Panc1 (cell line): ENCODE measurements at regions not wholly inside any gene's neighbourhood (a gene's known extent, or its start where the extent isn't known, plus 50 kb on each side); places are given as distances from the start of the nearest gene placed in this dataset.

Experiments used
- CTCF ChIP-seq: fragments of 450-650 bp; IDR thresholded peaks from 2 replicates; pipeline ENCODE4 v1.5.1; 2017; ENCODE audit warnings: mild to moderate bottlenecking
- POLR2AphosphoS5 ChIP-seq: IDR thresholded peaks from 2 replicates; pipeline ENCODE4 v1.6.1; 2012; ENCODE audit warnings: mild to moderate bottlenecking, low read depth, low read length, moderate library complexity
- REST ChIP-seq, 2 experiments: IDR thresholded peaks; 2 replicates each; pipeline ENCODE4 v1.6.1; 2011 to 2012; ENCODE audit warnings: low read depth in 2 of 2, control low read depth in 1 of 2, low read length in 1 of 2, mild to moderate bottlenecking in 1 of 2, moderate library complexity in 1 of 2; ENCODE audit not compliant: insufficient read depth in 1 of 2
- SIN3A ChIP-seq: IDR thresholded peaks from 2 replicates; pipeline ENCODE4 v1.6.1; 2012; ENCODE audit warnings: low read depth, mild to moderate bottlenecking, low read length, moderate library complexity, borderline replicate concordance; ENCODE audit not compliant: insufficient read depth
- TCF7L2 ChIP-seq: IDR thresholded peaks from 2 replicates; pipeline ENCODE4 v1.6.1; 2011; ENCODE audit warnings: mild to moderate bottlenecking, low read depth, low read length, inconsistent platforms

DNA sequence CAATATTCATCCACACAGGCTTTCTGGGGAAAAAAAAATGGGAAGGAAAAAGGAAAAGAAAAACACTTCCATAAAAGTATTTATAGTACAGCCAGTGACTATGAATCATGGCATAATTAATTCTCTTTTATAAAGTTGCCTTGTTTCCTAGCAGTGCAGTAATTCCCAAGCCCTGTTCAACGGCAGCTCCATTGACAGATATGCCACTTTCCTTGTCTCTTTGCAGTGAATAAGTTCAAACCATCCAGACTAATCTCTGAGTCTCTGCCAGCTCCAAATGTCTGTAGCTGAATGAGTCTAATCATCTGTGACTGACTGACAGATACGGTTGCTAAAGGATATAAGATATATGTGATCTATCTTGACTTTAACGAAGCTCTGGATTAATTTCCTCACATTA, 52.9 kb upstream of the KCNJ16 start:
- no peak for TF ChIP-seq CTCF
- TF ChIP-seq REST (IDR thresholded peaks at IDR 0.05; ENCODE audit: insufficient read depth in 1 of 2, low read depth in 2 of 2, low read length in 1 of 2) = no peak
- TF ChIP-seq TCF7L2 = no peak
- no peak for TF ChIP-seq POLR2AphosphoS5
- TF ChIP-seq SIN3A = no peak
